WTC11 (cell line): ENCODE measurements at regions not wholly inside any gene's neighbourhood (a gene's known extent, or its start where the extent isn't known, plus 50 kb on each side); places are given as distances from the start of the nearest gene placed in this dataset.

Experiments used
- ATAC-seq: fragments of 200-7000 bp; cut with Tn5 transposase; 2 replicates; pipeline ENCODE4 v1.10.0; 2021; ENCODE audit warnings: mild to moderate bottlenecking, moderate library complexity
- CTCF ChIA-PET: fragments of 300-600 bp; sonication (Branson Sonifier 250); formaldehyde crosslinking; loops from one replicate; lab custom pipeline; 2021; ENCODE audit warnings: antibody characterized with exemption; lab: Charles Lee
- POLR2A ChIA-PET: fragments of 350-600 bp; sonication (Branson Sonifier 250); formaldehyde crosslinking; loops from one replicate; lab custom pipeline; 2021; ENCODE audit warnings: antibody characterized with exemption; lab: Charles Lee
- DNase-seq: peaks from one replicate; pipeline ENCODE4 v3.0.0; 2021; ENCODE audit warnings: low spot score
- H3K27ac Mint-ChIP-seq: 2 replicates; pipeline ENCODE4 v1.8.0; 2021; ENCODE audit warnings: mixed read lengths
- H3K27me3 Mint-ChIP-seq: 2 replicates; pipeline ENCODE4 v1.8.0; 2021; ENCODE audit warnings: low read depth, mild to moderate bottlenecking, moderate library complexity, mixed read lengths
- H3K36me3 Mint-ChIP-seq: 2 replicates; pipeline ENCODE4 v1.8.0; 2021; ENCODE audit warnings: mixed read lengths
- H3K4me1 Mint-ChIP-seq: 2 replicates; pipeline ENCODE4 v1.8.0; 2022; ENCODE audit warnings: mixed read lengths
- H3K4me3 Mint-ChIP-seq: 2 replicates; pipeline ENCODE4 v1.8.0; 2021; ENCODE audit warnings: mild to moderate bottlenecking, moderate library complexity, mixed read lengths
- H3K9me3 Mint-ChIP-seq: 2 replicates; pipeline ENCODE4 v1.8.0; 2021; ENCODE audit warnings: mixed read lengths
- ATF3 ChIP-seq: sonication (generic); formaldehyde crosslinking; conservative IDR thresholded peaks from 2 replicates; pipeline ENCODE4 v1.8.1; 2022; ENCODE audit warnings: mild to moderate bottlenecking, missing genetic modification reagents
- CREM ChIP-seq: sonication (generic); formaldehyde crosslinking; IDR thresholded peaks from 2 replicates; pipeline ENCODE4 v1.8.1; 2022; ENCODE audit warnings: mild to moderate bottlenecking, missing genetic modification reagents, moderate library complexity
- E2F5 ChIP-seq: sonication (generic); formaldehyde crosslinking; IDR thresholded peaks from 2 replicates; pipeline ENCODE4 v1.8.1; 2022; ENCODE audit warnings: mild to moderate bottlenecking, moderate library complexity, missing genetic modification reagents
- FOXK1 ChIP-seq: sonication (generic); formaldehyde crosslinking; IDR thresholded peaks from 2 replicates; pipeline ENCODE4 v1.8.0; 2022; ENCODE audit warnings: mild to moderate bottlenecking, moderate library complexity, missing genetic modification reagents
- FOXP4 ChIP-seq: sonication (generic); formaldehyde crosslinking; IDR thresholded peaks from 2 replicates; pipeline ENCODE4 v1.8.0; 2022; ENCODE audit warnings: mild to moderate bottlenecking, missing genetic modification reagents
- KAT7 ChIP-seq: sonication (generic); formaldehyde crosslinking; IDR thresholded peaks from 2 replicates; pipeline ENCODE4 v1.8.1; 2023; ENCODE audit warnings: missing genetic modification reagents, mild to moderate bottlenecking, borderline replicate concordance
- MYBL2 ChIP-seq: sonication (generic); formaldehyde crosslinking; IDR thresholded peaks from 2 replicates; pipeline ENCODE4 v1.8.1; 2023; ENCODE audit warnings: mild to moderate bottlenecking, moderate library complexity, missing genetic modification reagents
- NR1H2 ChIP-seq: sonication (generic); formaldehyde crosslinking; IDR thresholded peaks from 2 replicates; pipeline ENCODE4 v1.9.0; 2021; ENCODE audit warnings: mild to moderate bottlenecking, moderate library complexity, missing genetic modification reagents
- OVOL2 ChIP-seq: fragments of 250-450 bp; sonication (Bioruptor Pico); IDR thresholded peaks from 2 replicates; pipeline ENCODE4 v1.9.0; 2021; ENCODE audit warnings: mild to moderate bottlenecking, borderline replicate concordance
- RELA ChIP-seq: sonication (generic); formaldehyde crosslinking; IDR thresholded peaks from 2 replicates; pipeline ENCODE4 v1.8.1; 2022; ENCODE audit warnings: missing genetic modification reagents, mild to moderate bottlenecking, borderline replicate concordance
- SMAD4 ChIP-seq: sonication (generic); formaldehyde crosslinking; IDR thresholded peaks from 2 replicates; pipeline ENCODE4 v1.8.0; 2022; ENCODE audit warnings: mild to moderate bottlenecking, missing genetic modification reagents
- TCF7 ChIP-seq: sonication (generic); formaldehyde crosslinking; IDR thresholded peaks from 2 replicates; pipeline ENCODE4 v1.8.0; 2022; ENCODE audit warnings: mild to moderate bottlenecking, low read depth, missing genetic modification reagents, moderate library complexity
- TEAD4 ChIP-seq: sonication (generic); formaldehyde crosslinking; IDR thresholded peaks from 2 replicates; pipeline ENCODE4 v1.8.0; 2022; ENCODE audit warnings: mild to moderate bottlenecking, missing genetic modification reagents
- TP53 ChIP-seq: sonication (generic); formaldehyde crosslinking; IDR thresholded peaks from 2 replicates; pipeline ENCODE4 v1.8.1; 2023; ENCODE audit warnings: mild to moderate bottlenecking, missing genetic modification reagents
- ZNF121 ChIP-seq: sonication (generic); formaldehyde crosslinking; IDR thresholded peaks from 2 replicates; pipeline ENCODE4 v1.8.0; 2023; ENCODE audit warnings: missing genetic modification reagents
- ZNF396 ChIP-seq: fragments of 250-450 bp; sonication (Bioruptor Pico); IDR thresholded peaks from 2 replicates; pipeline ENCODE4 v1.8.0; 2021; ENCODE audit warnings: mild to moderate bottlenecking, moderate library complexity, borderline replicate concordance
- ZNF416 ChIP-seq: fragments of 250-450 bp; sonication (Bioruptor Pico); IDR thresholded peaks from 2 replicates; pipeline ENCODE4 v1.9.0; 2021; ENCODE audit warnings: mild to moderate bottlenecking, inconsistent platforms
- TF ChIP-seq, protein P1 (sequence below): sonication (generic); formaldehyde crosslinking; IDR thresholded peaks from 2 replicates; pipeline ENCODE4 v1.8.1; 2023; ENCODE audit warnings: mild to moderate bottlenecking, missing genetic modification reagents, moderate library complexity
- TF ChIP-seq, protein P2 (sequence below): sonication (generic); formaldehyde crosslinking; IDR thresholded peaks from 2 replicates; pipeline ENCODE4 v1.8.1; 2022; ENCODE audit warnings: missing genetic modification reagents, borderline replicate concordance
- TF ChIP-seq, protein P3 (sequence below): fragments of 250-450 bp; sonication (Bioruptor Pico); conservative IDR thresholded peaks from 2 replicates; pipeline ENCODE4 v1.9.0; 2021; ENCODE audit warnings: mild to moderate bottlenecking

DNA sequence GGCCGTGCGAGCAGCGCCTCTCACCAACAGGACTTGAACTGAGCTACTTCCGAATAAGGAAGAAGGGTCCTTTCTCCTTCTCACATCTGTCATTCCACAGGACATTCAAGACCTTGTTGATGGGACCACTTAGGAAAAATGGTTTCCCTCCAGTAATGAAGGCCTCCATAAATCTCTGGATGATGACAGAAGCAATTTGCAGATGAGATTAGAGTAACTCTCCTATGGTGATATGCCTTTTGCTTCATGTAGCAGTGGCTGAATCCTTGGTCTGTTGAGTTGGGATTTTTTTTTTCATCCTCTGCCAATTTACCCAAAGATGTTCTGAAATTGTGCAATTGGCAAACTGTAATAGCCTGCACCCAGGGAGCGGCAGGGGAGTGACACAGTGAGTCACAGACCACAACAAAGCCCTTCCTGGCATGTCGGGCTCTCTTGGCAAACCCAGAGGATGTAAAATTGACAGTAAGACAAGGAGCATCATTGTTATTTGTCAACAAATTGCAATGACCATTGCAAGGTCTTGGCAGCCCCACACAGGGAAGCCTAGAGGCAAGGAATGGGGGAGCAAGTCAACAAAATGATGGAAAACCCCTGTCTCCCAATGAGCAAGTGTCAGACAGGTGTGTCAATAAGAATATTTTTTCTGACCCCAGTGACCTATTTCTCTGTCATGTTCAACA is 275.9 kb downstream of the ACTL7B start (continued):
- TF ChIP-seq OVOL2 (no peak), FOXK1 (CRISPR knock-in tag) (no peak), CREM (no peak)

DNA sequence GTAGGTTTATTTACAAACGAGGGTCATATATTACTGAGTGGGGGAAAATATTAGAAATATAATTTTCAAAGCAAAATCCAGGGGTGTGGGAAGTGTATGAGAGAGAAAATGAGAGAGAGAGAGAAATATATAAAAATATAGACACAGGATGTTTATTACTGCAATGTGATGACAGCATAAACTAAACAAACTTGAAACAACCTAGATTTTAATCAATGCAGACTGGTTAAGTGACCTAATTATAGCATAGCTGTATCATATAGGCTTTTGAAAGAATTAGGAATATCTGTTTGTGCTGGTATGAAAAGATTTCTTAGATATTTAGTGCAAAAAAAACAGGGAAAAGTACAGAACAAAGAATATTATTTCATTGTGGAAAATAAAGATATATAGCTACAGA is 280.5 kb downstream of the ACTL7B start:
- Mint-ChIP-seq H3K27me3 (no peaks in the 10 kb centered on the region), H3K9me3 (peaks cover 5% of the 10 kb centered on the region; the same call in 1 of the 2 replicates), H3K36me3 (no peaks in the 10 kb centered on the region), H3K27ac (no peak overlapping the region), H3K4me3 (no peak overlapping the region), H3K4me1 (peaks cover 7% of the 10 kb centered on the region)
- CTCF ChIA-PET, result no interaction called here
- no peak for DNase-seq
- POLR2A ChIA-PET, result no interaction called here
- TF ChIP-seq ZNF416 (CRISPR knock-in tag) (no peak), KAT7 (CRISPR knock-in tag) (no peak), NR1H2 (CRISPR knock-in tag) (no peak), CREM (no peak)
- no peak for ATAC-seq

DNA sequence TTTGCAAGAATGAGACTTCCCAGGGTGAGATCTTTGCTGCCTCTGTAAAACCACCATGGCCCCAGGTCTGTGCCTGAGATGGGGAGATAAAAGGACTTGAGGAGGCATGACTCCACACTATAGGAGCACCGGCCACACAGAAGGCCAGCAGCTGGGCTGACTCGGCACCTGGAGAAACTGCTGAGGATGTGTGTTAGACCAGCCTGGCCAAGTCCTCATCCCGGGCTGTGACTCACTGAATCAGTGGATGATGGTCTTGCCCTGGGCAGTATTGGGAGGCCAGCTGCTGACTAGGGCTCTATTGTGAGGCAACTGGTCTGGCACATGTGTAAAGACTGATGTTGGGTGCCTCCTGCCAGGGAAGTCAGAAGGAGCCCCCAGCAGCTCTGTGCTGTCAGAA is 286.2 kb downstream of the ACTL7B start:
- no peaks in the 10 kb centered on the region for H3K27me3 Mint-ChIP-seq
- H3K9me3 Mint-ChIP-seq, result no peaks in the 10 kb centered on the region
- H3K4me1 Mint-ChIP-seq, result peaks cover 17% of the 10 kb centered on the region
- POLR2A ChIA-PET, result no interaction called here
- TF ChIP-seq FOXP4 (no peak), ZNF396 (no peak), ZNF121 (no peak), SMAD4 (CRISPR knock-in tag) (no peak), MYBL2 (CRISPR knock-in tag) (no peak), TEAD4 (CRISPR knock-in tag) (no peak), TCF7 (CRISPR knock-in tag) (no peak), E2F5 (CRISPR knock-in tag) (no peak), TP53 (CRISPR knock-in tag) (no peak)
- TF ChIP-seq, protein P1, sequence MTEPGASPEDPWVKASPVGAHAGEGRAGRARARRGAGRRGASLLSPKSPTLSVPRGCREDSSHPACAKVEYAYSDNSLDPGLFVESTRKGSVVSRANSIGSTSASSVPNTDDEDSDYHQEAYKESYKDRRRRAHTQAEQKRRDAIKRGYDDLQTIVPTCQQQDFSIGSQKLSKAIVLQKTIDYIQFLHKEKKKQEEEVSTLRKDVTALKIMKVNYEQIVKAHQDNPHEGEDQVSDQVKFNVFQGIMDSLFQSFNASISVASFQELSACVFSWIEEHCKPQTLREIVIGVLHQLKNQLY (CRISPR knock-in tag), result no peak
- ATAC-seq (no peak), DNase-seq (no peak)
- no peak overlapping the region for H3K4me3 Mint-ChIP-seq
- H3K36me3 Mint-ChIP-seq, result no peaks in the 10 kb centered on the region
- CTCF ChIA-PET, result interaction anchor here (1.2 kb wide), 1 partner anchor 192 kb away, joined by 4 read pairs; no protein-coding TSS in a partner anchor
- H3K27ac Mint-ChIP-seq, result no peak overlapping the region

GRCh38 chr9:108568093-108568492 is 287.7 kb downstream of the ACTL7B start:
- no peaks in the 10 kb centered on the region for H3K36me3 Mint-ChIP-seq
- DNase-seq (no peak), ATAC-seq (no peak)
- H3K4me1 Mint-ChIP-seq, result peaks cover 10% of the 10 kb centered on the region
- ChIA-PET POLR2A (interaction anchor here (0.6 kb wide), 1 partner anchor 36 kb away, joined by 3 read pairs; no protein-coding TSS in a partner anchor), CTCF (interaction anchor here (0.9 to 1.3 kb wide), 3 partner anchors 155 to 1102 kb away, joined by 3 read pairs; no protein-coding TSS in a partner anchor)
- H3K4me3 Mint-ChIP-seq, result no peak overlapping the region
- no peaks in the 10 kb centered on the region for H3K9me3 Mint-ChIP-seq
- no peak overlapping the region for H3K27ac Mint-ChIP-seq
- no peaks in the 10 kb centered on the region for H3K27me3 Mint-ChIP-seq
- TF ChIP-seq, protein P2, sequence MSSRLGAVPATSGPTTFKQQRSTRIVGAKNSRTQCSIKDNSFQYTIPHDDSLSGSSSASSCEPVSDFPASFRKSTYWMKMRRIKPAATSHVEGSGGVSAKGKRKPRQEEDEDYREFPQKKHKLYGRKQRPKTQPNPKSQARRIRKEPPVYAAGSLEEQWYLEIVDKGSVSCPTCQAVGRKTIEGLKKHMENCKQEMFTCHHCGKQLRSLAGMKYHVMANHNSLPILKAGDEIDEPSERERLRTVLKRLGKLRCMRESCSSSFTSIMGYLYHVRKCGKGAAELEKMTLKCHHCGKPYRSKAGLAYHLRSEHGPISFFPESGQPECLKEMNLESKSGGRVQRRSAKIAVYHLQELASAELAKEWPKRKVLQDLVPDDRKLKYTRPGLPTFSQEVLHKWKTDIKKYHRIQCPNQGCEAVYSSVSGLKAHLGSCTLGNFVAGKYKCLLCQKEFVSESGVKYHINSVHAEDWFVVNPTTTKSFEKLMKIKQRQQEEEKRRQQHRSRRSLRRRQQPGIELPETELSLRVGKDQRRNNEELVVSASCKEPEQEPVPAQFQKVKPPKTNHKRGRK (CRISPR knock-in tag), result no peak
- TF ChIP-seq, protein P3, sequence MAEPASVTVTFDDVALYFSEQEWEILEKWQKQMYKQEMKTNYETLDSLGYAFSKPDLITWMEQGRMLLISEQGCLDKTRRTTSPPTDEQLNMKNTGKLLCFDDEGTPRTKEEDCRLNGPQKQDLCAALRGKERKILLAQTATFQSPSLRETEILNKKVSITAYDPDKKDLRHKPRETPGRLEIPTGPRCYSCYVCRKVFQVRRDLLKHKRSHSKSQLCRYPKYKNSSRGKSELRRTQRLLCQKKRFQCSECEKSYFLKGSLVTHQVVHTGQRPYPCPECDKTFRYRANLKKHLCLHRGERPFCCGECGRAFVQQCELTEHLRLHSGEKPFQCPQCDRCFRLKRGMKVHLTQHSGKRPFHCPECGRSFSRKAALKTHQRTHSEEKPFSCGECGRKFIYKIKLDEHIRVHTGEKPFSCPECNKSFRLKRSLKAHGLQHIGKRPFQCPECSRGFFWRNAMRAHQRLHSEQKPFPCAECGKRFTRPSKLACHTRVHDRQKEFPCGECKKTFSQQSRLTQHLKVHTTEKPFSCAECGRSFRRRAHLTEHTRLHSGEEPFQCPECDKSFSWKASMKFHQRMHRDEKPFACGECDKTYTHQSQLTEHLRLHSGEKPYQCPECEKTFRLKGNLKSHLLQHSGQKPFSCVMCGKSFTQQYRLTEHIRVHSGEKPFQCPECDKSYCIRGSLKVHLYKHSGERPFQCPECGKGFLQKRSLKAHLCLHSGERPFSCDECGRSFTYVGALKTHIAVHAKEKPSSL (CRISPR knock-in tag), result no peak
- no peak for TF ChIP-seq FOXP4
- TF ChIP-seq RELA (CRISPR knock-in tag), result no peak
- TF ChIP-seq ATF3, result no peak
